BJ (cell line): ENCODE measurements at regions not wholly inside any gene's neighbourhood (a gene's known extent, or its start where the extent isn't known, plus 50 kb on each side); places are given as distances from the start of the nearest gene placed in this dataset.

Source experiments
- CTCF ChIA-PET: fragments of 350-600 bp; formaldehyde crosslinking; extraction: SDS; loops from one replicate; lab custom pipeline; 2021; ENCODE audit warnings: antibody characterized with exemption, inconsistent platforms; lab: Yijun Ruan, JAX
- POLR2A ChIA-PET: fragments of 300-600 bp; sonication (Branson Sonifier 250); formaldehyde crosslinking; extraction: SDS; loops from one replicate; lab custom pipeline; 2021; ENCODE audit warnings: antibody characterized with exemption; lab: Charles Lee
- DNase-seq: peaks from one replicate; pipeline ENCODE4 v3.0.0-alpha.2; 2011; ENCODE audit warnings: low read depth
- H3K27me3 ChIP-seq: 2 replicates; pipeline ENCODE4 v1.6.0; 2011; ENCODE audit warnings: low read length; ENCODE audit not compliant: control insufficient read depth, insufficient read depth
- H3K36me3 ChIP-seq: 2 replicates; pipeline ENCODE4 v1.5.1; 2011; ENCODE audit warnings: low read length; ENCODE audit not compliant: control insufficient read depth, insufficient read depth
- H3K4me3 ChIP-seq: 2 replicates; pipeline ENCODE4 v1.5.1; 2011; ENCODE audit warnings: low read depth, mild to moderate bottlenecking, control low read depth, low read length
- CTCF ChIP-seq: IDR thresholded peaks from 2 replicates; pipeline ENCODE4 v1.5.1; 2011; ENCODE audit warnings: low read depth, mild to moderate bottlenecking, control low read depth, inconsistent platforms, low read length, moderate library complexity; ENCODE audit not compliant: insufficient read depth

DNA sequence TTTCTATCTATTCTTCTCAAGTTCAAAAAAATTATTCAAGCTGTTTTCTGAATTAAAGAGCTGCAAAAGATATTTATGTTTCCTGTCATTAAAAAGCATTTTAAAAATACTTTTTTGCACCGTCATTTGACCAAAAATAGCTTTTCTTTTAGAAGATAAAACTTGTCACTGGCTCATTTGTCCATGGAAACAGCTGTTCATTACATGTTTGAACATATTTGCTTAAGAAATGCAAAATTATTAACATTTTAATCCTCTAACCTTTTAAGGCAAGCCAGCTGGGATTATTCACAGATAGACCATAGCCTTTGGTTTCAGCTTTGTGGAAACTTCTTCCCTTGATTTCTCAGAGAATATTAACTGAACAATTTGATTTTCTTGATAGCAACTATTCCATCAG is 393.9 kb downstream of the TUSC1 start:
- no peak for DNase-seq
- Histone ChIP-seq H3K36me3 (no peaks in the 10 kb centered on the region), H3K27me3 (no peaks in the 10 kb centered on the region), H3K4me3 (no peak overlapping the region)
- CTCF ChIA-PET = no interaction called here
- POLR2A ChIA-PET = no interaction called here
- TF ChIP-seq CTCF = no peak

- H3K36me3 ChIP-seq = no peaks in the 10 kb centered on the region
- ChIA-PET CTCF (no interaction called here), POLR2A (no interaction called here)
- H3K4me3 ChIP-seq = no peak overlapping the region
- H3K27me3 ChIP-seq = no peaks in the 10 kb centered on the region
- DNase-seq = no peak
- no peak for TF ChIP-seq CTCF
Observed at GRCh38 chr9:25282946-25283345, 395.3 kb downstream of the TUSC1 start.

GRCh38 chr9:25261445-25261844 is 416.8 kb downstream of the TUSC1 start:
- no peaks in the 10 kb centered on the region for H3K27me3 ChIP-seq
- CTCF ChIA-PET = no interaction called here
- H3K36me3 ChIP-seq = no peaks in the 10 kb centered on the region
- TF ChIP-seq CTCF = no peak
- POLR2A ChIA-PET = no interaction called here
- H3K4me3 ChIP-seq = no peak overlapping the region
- no peak for DNase-seq

GRCh38 chr9:25260046-25260445 is 418.2 kb downstream of the TUSC1 start:
- no peaks in the 10 kb centered on the region for H3K36me3 ChIP-seq
- H3K27me3 ChIP-seq = no peaks in the 10 kb centered on the region
- H3K4me3 ChIP-seq = no peak overlapping the region
- no peak for TF ChIP-seq CTCF
- POLR2A ChIA-PET = no interaction called here
- no peak for DNase-seq
- CTCF ChIA-PET = no interaction called here

DNA sequence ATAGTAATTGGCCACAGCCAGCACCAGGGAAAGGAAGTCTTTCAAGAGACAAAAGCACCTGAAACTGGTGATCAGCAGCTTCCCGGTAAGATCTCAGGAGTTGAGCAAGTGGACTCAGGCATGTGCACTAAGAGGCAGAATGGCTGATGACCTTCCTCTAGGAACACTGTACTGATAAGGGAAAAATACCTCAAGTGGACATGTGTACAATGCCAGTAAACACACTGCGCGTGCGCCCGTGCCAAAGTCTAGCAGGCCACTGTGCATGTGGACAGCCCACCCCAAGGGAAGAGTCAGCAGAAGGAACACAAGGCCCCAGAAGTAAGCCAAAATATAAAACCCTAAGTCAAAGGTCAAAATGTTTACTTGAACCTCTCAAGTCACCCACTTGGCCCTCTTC is 423.0 kb downstream of the TUSC1 start:
- CTCF ChIA-PET = interaction anchor here (1.0 kb wide), 1 partner anchor 13 kb away, joined by 3 read pairs; no protein-coding TSS in a partner anchor
- POLR2A ChIA-PET = no interaction called here
- Histone ChIP-seq H3K4me3 (no peak overlapping the region), H3K27me3 (no peaks in the 10 kb centered on the region), H3K36me3 (no peaks in the 10 kb centered on the region)
- DNase-seq = no peak
- no peak for TF ChIP-seq CTCF
